Thoracic aorta (tissue), 2 donors: ENCODE measurements at regions not wholly inside any gene's neighbourhood (a gene's known extent, or its start where the extent isn't known, plus 50 kb on each side); places are given as distances from the start of the nearest gene placed in this dataset.
"Not testable (repeated sequence)": the region's sequence is repeated elsewhere in the genome, so short reads cannot be mapped to it uniquely, and the experiment has no call there.

Experiments
- ATAC-seq: fragments of 150-250 bp; one replicate; pipeline ENCODE4 v1.8.0; 2017; ENCODE audit warnings: low read depth; ENCODE audit not compliant: insufficient number of reproducible peaks, low FRiP score
- DNase-seq: peaks from one replicate; pipeline ENCODE4 v3.0.0-alpha.2; 2020; ENCODE audit warnings: low spot score
- H3K27ac ChIP-seq, 2 donors: fragments of 200-600 bp; sonication (generic); 1 replicate in 1 of 2; 2 replicates in 1 of 2; pipeline ENCODE4 v1.5.1; 2016; ENCODE audit warnings: mild to moderate bottlenecking in 2 of 2, moderate library complexity in 2 of 2
- H3K27me3 ChIP-seq: fragments of 200-600 bp; sonication (generic); replicated peaks from 2 replicates; pipeline ENCODE4 v1.6.0; 2016; ENCODE audit warnings: mild to moderate bottlenecking; ENCODE audit not compliant: insufficient read depth
- H3K36me3 ChIP-seq: fragments of 200-600 bp; sonication (generic); one replicate; pipeline ENCODE4 v1.5.1; 2016
- H3K4me1 ChIP-seq, 2 donors: fragments of 200-600 bp; sonication (generic); 1 replicate in 1 of 2; 2 replicates in 1 of 2; pipeline versions ENCODE4 v1.5.1 to v1.6.0; 2016; ENCODE audit warnings: low read depth in 2 of 2, mild to moderate bottlenecking in 1 of 2; ENCODE audit not compliant: control insufficient read depth in 1 of 2
- H3K4me3 ChIP-seq: fragments of 200-600 bp; sonication (generic); 2 replicates; pipeline ENCODE4 v1.5.1; 2016; ENCODE audit warnings: mild to moderate bottlenecking
- H3K9me3 ChIP-seq: fragments of 200-600 bp; sonication (generic); 2 replicates; pipeline ENCODE4 v1.5.1; 2016
- CTCF ChIP-seq: fragments of 200-600 bp; sonication (generic); IDR thresholded peaks from one replicate; pipeline ENCODE4 v1.5.1; 2019; ENCODE audit warnings: antibody characterized with exemption

- no peaks in the 10 kb centered on the region for H3K4me1 ChIP-seq
- no peak for TF ChIP-seq CTCF
- H3K27me3 ChIP-seq, result no peaks in the 10 kb centered on the region
- H3K36me3 ChIP-seq, result no peaks in the 10 kb centered on the region
- H3K9me3 ChIP-seq, result no peaks in the 10 kb centered on the region
- DNase-seq (no peak), ATAC-seq (no peak)
- no peak overlapping the region for H3K27ac ChIP-seq
- H3K4me3 ChIP-seq, result no peak overlapping the region
These were observed 212.6 kb upstream of the MOCS1 start for GRCh38 chr6:40146902-40147301.

- ATAC-seq, result no peak
- H3K4me3 ChIP-seq, result no peak overlapping the region
- H3K9me3 ChIP-seq, result no peaks in the 10 kb centered on the region
- no peak overlapping the region for H3K27ac ChIP-seq
- no peaks in the 10 kb centered on the region for H3K4me1 ChIP-seq
- no peaks in the 10 kb centered on the region for H3K27me3 ChIP-seq
- H3K36me3 ChIP-seq, result no peaks in the 10 kb centered on the region
- no peak for TF ChIP-seq CTCF
- no peak for DNase-seq
These were observed 205.2 kb upstream of the MOCS1 start for GRCh38 chr6:40139447-40139846.

GRCh38 chr6:40138273-40138720 is 204.0 kb upstream of the MOCS1 start:
- H3K27ac ChIP-seq, result no peak overlapping the region
- no peak overlapping the region for H3K4me3 ChIP-seq
- no peaks in the 10 kb centered on the region for H3K27me3 ChIP-seq
- DNase-seq, result no peak
- H3K36me3 ChIP-seq, result no peaks in the 10 kb centered on the region
- no peaks in the 10 kb centered on the region for H3K9me3 ChIP-seq
- TF ChIP-seq CTCF, result no peak
- no peaks in the 10 kb centered on the region for H3K4me1 ChIP-seq
- no peak for ATAC-seq

- no peak for TF ChIP-seq CTCF
- no peaks in the 10 kb centered on the region for H3K27me3 ChIP-seq
- H3K4me3 ChIP-seq, result no peak overlapping the region
- ATAC-seq (no peak), DNase-seq (no peak)
- no peaks in the 10 kb centered on the region for H3K36me3 ChIP-seq
- H3K9me3 ChIP-seq, result no peaks in the 10 kb centered on the region
- H3K27ac ChIP-seq, result no peak overlapping the region
- H3K4me1 ChIP-seq, result no peaks in the 10 kb centered on the region
These were observed 201.3 kb upstream of the MOCS1 start for GRCh38 chr6:40135491-40136072.

GRCh38 chr6:40133981-40134380 is 199.7 kb upstream of the MOCS1 start:
- H3K4me3 ChIP-seq, ATAC-seq, H3K27ac ChIP-seq, H3K27me3 ChIP-seq, H3K36me3 ChIP-seq, H3K4me1 ChIP-seq, H3K9me3 ChIP-seq, DNase-seq: not testable (repeated sequence)

GRCh38 chr6:40131675-40132074 is 197.4 kb upstream of the MOCS1 start:
- Histone ChIP-seq H3K36me3 (no peaks in the 10 kb centered on the region), H3K27me3 (no peaks in the 10 kb centered on the region), H3K4me3 (no peak overlapping the region), H3K27ac (no peak overlapping the region), H3K4me1 (no peaks in the 10 kb centered on the region), H3K9me3 (no peaks in the 10 kb centered on the region)
- ATAC-seq (no peak), DNase-seq (no peak)
- TF ChIP-seq CTCF, result no peak
